Stimulated activated naive CD4-positive, alpha-beta T cell (primary cell): ENCODE measurements at regions not wholly inside any gene's neighbourhood (a gene's known extent, or its start where the extent isn't known, plus 50 kb on each side); places are given as distances from the start of the nearest gene placed in this dataset.
"Not testable (repeated sequence)": the region's sequence is repeated elsewhere in the genome, so short reads cannot be mapped to it uniquely, and the experiment has no call there.

Experiments used
- DNase-seq, 6 experiments: peaks; one replicate each; lab custom pipeline; 2025; lab: John Stamatoyannopoulos, UW

DNA sequence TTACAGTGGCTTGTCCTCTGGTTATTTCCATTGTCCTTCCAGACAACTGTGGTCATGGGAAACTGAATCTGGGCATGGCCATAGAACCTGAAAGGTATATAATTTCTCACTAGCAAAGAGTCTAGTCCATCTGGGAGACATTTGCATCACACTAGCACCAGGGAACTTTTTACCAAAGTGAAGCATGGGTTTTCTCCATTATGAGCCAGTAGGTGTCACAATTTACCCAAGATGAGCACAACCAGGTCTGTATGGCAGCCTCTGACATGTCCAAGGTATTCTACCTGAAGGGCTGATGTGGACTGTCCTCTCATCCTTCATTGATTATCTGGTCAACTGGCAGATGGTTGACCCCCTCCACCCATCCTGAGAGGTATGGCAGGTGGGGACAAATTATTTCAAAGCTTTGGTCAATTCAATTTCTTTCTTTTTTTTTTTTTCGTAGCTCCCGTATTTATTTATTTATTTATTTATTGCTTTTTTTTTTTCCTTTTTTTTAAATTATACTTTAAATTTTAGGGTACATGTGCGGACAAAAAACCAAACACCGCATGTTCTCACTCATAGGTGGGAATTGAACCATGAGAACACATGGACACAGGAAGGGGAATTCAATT, 425.9 kb downstream of the TMEM135 start:
- no peak for DNase-seq

DNA sequence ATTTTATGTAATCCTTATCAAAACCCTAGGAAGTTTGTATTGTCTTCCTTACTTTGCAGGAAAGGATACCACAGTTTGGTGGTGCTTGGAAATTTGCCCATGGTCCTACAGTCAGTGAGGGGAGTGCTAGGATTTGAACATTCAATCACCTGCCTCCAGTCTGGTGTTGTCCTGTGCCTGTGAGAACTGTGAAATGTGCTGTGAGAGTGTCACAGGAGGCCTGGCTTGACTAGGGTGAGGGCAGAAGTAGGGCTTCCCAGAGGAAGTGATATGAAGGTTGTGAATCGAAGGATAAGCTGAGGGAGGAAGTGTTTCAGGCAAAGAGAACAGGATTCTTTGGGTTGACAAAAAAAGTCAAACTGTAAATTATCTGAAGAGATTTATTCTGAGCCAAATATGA, 424.4 kb downstream of the TMEM135 start:
- DNase-seq: no peak

DNA sequence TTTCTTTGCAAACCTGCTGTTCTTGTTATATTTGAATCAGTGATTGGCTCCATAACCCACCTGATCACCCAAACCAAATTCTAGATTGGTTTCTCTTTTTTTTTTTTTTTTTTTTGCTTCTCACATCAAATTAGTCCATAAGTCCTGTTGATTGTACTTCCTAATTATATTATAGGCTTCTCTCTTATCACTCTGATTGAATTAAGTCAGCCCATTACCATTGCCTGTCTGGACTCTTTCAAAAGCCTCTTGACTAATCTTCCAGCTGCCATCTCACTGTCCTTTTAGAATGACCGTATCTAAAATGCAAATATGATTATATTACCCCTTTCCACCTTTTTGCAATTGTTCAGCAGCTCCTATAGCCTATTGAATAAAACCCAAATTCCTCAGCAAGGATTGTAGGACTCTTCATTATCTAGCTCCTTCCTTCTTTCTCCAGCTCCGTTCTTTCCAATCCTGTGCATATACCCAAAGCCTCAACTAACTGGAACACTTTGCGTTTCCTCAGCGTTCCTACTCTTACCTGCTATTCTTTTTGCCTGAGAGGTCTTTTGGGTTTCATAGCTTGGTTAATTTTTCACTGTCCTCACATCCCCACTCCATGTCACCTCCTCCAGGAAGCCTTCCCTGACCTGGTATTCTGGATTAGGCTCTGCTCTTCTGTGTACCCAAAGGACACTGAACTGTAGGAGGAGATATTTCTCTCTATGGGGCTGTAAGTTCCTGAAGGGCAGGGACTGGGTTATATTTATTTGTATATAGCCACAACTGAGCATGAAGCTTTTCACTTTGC, 423.3 kb downstream of the TMEM135 start:
- DNase-seq: no peak

DNA sequence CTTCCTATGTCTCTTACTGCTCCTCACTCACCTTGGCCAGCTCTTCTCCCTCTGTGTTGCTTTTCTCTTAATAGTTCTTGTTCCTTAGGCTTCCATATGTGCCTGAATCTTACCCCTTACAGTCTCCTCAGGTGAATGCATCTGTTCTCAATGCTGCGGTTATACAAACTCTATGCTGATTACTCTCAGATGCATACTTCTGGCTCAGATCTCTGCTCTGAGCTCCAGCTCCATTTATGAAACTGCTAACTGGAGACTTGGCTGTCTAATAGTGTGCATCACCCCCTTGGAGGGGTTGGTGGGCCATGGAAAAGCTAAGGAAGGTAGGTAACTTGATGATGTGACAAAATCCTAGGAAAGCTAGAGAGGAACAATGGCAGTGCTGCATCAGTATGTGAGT, 422.5 kb downstream of the TMEM135 start:
- no peak for DNase-seq

DNA sequence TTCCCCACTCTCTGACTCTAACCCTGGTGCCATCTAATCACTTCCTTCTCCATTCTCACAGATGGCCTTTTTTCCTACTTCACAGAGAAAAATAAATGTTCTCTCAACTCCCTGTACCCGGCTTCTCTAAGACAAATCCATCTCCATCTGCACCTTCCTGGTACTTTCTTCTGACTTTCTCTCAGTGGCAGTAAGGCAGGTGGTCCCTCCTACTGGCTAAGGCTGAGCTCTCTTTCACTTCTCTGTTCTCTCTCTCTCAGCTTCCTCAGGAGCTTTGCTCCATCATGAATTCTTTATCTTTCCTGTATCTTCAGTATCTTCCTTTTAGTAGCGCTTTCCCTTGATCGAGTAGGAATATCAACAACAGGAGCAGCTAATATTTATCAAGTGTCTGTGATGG, 421.6 kb downstream of the TMEM135 start:
- DNase-seq: no peak

DNA sequence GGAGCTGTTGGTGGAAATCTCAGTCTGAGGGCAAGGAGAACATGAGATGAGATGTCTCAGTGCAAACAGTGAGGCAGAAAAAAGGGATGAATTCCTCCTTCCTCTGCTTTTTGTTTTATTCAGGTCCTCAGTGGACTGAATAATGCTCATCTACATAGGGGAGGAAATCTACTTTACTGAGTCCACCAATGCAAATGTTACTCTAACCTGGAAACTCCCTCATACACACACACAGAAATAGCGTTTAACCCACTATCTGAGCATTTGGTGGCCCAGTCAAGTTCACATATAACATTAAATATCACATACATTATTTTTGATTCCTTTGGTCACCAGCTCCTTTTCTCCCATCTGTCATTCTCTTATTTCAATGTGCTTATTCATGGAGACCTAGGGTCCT, 418.8 kb downstream of the TMEM135 start:
- DNase-seq: no peak

DNA sequence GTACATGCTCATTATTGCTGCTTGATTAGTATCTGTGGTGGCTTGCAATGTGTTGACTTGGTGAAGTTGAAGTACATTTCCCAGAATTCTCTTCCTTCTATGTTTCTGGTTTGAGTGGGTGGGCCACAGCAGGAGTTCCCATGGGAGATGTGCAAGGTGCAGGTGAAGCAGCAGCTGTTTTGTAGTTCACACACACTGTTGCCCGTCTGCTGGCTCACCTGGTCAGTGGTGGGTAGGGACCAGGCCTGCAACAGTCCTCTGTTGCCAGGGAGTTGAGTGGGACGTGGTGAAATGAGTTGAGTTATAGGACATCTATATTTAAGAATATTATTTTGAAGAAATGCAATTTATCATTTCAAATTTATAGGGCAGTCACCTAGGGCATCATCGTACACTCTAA, 417.4 kb downstream of the TMEM135 start:
- no peak for DNase-seq

DNA sequence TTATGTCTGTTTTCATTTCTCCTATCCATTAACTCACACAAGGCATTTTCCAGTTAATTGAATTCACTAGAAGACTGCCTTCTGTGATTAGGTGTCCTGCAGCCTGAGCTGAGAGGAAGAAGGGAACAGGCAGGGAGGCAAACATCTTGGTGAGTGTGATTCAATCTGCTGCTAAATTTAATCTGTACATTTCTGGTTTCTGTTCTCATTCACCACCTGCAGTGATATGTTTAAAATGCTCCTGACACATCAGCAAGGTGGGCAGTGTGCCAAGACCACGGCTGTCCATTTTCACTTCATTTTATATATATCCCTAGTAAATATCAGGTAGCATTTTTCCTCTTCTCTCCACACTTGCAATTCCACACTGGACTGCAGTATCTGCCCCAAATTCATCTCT, 416.5 kb downstream of the TMEM135 start:
- no peak for DNase-seq

DNA sequence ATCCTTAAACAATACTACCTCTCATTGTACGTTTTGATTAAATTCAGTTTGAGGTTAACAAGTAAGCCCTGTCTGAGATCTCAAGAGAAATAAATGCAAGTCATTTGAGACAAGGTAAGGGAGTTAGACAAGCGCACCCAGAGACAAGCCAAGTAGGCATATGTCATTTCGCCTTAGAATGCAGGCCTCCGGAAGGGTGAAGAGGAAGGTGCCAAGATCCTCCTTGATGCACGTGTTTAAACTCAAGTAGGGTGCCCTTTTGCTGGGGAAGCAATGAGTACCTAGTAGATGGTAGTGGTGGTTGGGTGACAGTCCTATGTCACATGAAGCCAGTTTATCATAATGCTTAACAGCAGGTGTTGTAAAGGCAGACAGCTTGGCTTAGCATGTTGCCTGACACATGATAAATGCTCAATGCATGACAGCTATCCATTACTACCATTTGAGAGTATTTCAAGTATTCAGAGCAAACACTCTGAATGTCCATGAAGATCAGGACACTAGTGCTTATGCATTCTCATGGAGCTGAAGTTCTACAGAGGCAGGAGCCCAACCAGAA, 415.9 kb downstream of the TMEM135 start:
- DNase-seq: no peak

DNA sequence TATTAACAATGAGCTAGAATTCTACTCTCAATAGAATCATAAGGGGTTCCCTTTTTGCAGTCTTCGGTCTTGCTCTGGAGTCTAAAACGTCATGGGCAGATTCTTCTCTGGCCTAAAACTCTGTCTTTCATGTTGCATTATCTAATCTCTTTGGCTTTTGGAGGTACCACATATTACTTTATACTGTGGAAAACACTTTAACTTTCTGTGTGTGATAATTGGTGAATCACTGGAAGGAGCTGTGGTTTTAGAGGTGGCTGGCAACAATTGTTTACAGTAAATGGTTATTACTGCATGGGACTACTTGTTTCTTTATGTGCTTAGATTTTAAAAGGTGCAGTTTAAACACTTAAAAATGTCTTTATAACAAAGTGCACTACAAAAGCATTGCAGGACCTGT, 414.3 kb downstream of the TMEM135 start:
- DNase-seq: not testable (repeated sequence)

DNA sequence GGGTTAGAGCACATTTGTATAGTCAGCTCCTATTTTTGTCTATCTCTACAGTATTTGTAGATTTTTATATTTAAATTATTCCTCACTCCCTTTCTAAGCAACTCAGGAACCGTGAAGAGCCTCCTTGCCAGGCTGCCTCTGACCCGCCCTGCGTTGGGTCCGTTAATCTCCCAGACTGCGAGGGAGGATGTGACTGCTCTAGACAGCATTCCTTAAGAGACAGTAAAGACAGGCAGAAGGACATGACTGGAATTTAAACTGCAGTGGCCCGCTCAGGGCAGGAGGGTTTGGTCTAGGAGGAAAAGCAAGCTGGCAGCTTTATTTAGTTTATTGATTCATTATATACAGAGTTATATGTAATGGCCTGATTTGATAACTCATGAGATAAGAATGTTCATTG, 413.7 kb downstream of the TMEM135 start:
- DNase-seq: no peak

DNA sequence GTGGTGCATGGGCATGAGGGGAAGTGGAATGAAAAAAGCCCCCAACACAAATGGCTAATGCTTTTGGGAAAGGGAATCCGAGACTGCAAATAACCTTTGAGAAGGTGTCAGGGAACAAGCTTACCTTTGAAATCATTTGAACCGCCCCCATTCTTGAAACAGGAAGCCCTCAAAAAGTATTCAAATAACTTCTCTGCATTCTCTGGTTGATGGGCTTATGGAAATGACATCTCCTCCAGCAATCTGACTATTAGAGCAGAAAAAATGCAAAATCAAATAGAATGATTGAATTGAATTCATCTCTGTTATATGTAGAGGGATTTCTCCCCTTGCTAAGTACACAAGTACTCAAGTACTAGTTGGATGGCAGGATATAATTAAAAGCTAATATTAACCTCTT, 409.9 kb downstream of the TMEM135 start:
- no peak for DNase-seq

DNA sequence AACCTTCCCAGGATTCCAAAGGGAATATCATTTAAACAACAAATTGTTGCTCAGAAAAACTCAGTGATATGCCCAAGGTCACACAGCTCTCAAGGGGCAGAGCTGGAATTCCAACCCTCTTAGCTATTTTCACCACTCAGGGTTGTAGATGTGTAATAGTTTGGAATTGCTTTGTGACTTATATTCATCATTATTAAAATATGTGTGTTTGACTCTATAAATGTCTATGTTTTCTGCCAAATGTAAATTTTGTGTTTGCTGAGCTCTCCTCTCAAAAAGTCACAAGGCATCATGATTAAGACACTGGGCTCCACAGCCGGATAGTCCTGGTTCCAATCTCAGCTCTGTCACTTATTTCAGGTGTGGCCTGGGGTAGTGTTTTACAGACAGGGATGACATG, 407.3 kb downstream of the TMEM135 start:
- DNase-seq: no peak

DNA sequence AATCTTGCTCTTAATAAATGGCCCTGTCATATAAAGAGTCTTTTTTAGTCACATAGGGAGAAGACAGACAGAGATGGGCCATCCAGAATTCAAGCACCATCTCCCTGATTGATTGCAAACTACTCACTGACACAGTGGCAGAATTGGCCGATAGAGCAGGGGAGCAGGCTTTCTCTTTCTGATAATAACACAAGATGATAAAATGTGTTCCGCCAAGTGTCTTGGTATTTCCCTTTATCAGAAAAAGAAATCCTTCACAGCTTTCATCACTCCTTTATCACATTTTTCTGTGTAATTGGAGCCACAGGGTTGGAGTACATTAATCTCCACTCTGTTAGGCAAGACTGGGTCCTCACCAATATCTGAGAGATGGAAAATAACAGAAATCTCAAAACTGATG, 406.0 kb downstream of the TMEM135 start:
- no peak for DNase-seq

DNA sequence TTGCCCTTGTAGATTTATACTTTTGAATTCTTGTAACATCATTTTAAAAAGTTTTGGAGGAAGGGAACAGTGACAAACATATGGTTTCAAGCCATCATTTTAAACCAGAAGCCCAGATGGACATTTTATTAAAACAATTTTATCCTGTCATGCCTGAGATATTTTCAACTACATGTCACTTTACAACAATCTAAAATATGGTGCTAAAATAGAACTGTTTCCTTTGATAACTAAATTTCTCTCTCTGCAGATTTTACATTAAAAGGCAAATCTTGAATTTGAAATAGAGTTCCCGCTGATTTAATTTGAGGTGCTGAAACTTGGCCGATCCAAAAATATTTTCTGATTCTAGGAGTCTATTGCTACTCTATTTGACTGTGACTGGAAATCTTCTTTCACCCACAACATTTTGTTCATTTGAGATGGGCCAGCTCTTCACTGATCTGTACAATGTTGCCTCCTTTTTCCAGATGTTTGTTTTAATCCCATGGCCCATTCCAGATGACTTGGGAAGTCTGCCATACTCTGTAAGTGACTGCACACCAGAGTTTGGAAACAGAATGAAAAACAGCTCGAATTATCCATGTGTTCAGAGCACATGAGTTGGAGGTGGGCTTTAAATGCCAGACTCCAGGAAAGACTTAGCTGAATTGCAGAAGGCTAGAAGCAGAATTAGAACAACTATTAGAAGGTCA, 402.5 kb downstream of the TMEM135 start:
- DNase-seq: no peak

DNA sequence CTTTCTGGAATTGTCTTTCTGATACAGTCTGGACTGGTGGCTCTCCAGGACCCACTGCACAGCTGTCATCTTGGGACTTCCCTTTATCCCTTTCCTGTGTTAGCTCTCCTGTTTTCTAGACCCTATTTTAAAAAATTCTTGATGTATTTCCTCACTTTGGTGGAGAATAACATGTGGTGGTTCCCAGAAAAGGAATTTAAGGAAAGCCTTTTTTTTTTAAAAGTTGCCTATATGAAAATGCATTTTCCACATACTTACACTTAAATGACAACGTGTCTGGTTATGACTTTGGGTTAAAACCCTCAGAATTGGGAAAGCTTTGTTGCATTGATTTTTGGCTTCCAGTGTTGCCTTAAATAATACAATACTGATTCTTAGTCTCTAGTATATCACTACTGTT, 400.7 kb downstream of the TMEM135 start:
- DNase-seq: no peak

DNA sequence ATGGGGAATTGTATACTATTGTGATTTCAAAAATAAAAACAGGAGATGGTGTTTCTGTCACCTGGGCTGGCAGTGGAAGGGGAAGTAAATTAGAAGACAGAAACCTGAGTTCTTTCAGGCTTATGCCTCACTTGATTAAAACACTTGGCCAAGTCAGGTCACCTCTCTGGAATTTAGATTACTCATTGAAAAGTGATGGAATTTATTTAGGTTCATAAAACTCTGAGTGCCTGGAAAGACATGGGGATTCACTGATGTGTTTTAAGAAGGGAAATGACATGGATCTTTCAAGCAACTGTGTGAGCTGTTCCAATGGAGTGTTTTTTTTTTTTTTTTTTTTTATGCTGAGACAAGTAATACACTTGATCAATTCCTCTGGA, 400.1 kb downstream of the TMEM135 start:
- DNase-seq: no peak

DNA sequence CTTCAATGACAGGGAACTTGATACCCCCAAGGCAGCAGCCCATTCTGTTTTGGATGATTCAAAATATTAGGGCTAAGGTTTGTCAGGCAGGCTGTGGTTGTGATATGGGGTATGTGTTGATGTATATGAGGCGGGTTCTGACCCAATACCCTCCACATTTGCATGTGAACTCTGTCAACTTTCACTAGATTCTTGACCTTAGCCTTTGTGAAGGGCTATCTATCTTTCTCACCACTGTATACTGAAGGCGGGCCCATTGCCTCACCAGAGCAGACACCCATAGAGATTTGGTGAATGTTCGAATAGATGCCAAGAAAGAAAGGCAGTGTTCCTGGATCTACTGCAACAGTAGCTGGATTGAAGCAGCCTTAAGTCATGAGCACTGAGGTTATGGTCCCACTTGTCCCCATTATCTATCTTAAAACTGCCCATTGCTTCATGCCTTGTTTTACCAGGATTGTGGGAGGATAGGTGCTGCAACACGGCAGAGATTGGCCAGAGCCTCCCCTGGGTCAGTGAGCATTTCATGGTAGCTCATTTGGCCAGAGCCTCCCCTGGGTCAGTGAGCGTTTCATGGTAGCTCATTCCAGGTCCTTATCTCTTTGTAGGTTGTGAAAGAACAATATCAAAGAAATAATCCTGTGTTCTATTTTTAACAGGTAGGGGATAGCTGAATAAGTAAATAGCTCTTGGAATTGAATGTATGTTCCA, 399.6 kb downstream of the TMEM135 start:
- DNase-seq: no peak

DNA sequence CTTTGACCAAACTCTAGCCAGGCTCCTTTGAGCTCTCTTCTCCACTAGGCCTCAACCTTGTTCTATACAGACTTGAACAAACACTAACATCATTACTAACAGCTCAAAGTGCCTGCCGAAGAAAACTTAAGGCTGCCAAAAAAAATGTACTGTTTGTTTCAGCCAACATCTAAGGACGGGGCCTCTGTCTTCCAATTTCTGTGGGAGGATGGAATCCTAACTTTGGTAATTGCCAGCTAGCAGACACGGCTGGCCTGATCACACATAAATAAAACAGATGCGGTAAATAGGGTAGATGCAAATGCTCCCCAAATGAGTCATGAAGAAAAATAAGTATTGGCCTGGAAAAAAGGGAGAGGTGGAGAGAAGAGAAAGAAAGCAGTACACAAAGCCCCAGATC, 394.3 kb downstream of the TMEM135 start:
- no peak for DNase-seq

DNA sequence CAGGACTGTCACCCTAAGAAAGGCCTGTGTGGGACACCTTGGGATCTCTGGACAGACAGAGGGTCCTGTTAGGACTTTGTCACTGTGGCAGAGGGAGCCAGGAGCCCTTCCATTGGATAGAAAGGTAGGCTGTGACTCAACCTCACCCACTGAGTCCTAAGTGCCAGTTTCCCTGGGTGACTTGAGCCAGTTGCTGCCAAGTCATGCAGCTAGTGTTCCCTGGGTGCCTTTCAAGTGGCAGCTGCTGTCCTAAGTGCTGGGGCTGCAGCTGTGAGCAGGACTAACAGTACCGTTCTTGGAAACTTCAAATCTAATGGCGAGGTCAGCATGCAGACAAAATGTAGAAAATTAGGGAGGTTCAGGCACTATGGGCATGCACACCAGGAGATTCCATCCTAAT, 393.7 kb downstream of the TMEM135 start:
- no peak for DNase-seq

DNA sequence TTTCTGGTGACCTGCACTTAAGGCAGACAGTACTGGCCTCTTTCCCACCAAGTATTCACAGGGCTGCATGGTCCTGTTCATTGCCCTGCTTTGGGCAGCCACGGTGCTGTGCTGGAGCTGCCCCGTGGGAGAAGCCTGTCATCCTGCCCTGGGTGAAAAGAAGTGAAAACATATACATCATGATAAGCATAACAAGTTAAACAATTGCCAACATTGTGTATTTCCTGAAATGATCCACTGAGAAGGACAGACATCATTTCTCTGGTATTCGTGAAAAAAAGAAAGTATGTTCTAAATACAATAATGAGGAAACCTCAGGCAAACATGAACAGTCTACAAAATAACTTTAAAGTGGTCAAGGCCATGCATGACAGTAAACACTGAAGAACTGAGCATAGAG, 393.1 kb downstream of the TMEM135 start:
- DNase-seq: no peak

DNA sequence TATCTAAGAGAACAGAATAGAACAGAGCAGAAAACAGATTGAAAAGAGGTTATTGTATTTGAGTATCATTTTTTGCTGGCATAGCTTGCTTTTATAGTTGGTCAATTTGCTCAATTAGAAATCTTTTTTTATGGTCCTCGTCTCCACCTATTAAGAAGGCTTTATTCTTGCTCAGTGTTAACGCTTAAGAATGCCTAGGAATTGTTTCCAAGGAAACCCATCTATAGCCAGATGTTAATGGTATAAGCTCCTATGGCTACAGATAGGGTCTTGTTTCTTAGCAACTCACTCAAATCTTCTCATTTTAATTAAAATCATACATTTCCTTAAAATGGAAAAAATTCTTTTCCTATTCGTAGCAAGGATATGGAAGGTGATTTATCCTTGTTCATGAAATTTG, 392.3 kb downstream of the TMEM135 start:
- DNase-seq: no peak
